ENCODE measurements at regions not wholly inside any gene's neighbourhood (a gene's known extent, or its start where the extent isn't known, plus 50 kb on each side); places are given as distances from the start of the nearest gene placed in this dataset.
A peak's percentile ranks its signal among the peaks of the same experiment; 100 is the strongest.

- DNase-seq (no peak), ATAC-seq (replicated peaks) (no peak)
- H3K36me3 Mint-ChIP-seq (ENCODE audit: insufficient read depth) = no peaks in the 10 kb centered on the region
- H3K4me3 Mint-ChIP-seq = no peak overlapping the region
- no peaks in the 10 kb centered on the region for H3K27me3 Mint-ChIP-seq
- H3K9me3 Mint-ChIP-seq = no peaks in the 10 kb centered on the region
- H3K27ac Mint-ChIP-seq = no peak overlapping the region
- H3K4me1 Mint-ChIP-seq (ENCODE audit: low read depth in 2 of 2) = peaks cover 0 to 3% of the 10 kb centered on the region in 2 donors
Observed at GRCh38 chr5:155897761-155898160, 429.2 kb upstream of the SGCD start.

GRCh38 chr5:155898284-155898683 is 428.7 kb upstream of the SGCD start:
- no peaks in the 10 kb centered on the region for H3K9me3 Mint-ChIP-seq
- no peak for DNase-seq
- H3K27ac Mint-ChIP-seq = no peak overlapping the region
- no peaks in the 10 kb centered on the region for H3K27me3 Mint-ChIP-seq
- no peaks in the 10 kb centered on the region for H3K36me3 Mint-ChIP-seq (ENCODE audit: insufficient read depth)
- H3K4me3 Mint-ChIP-seq = no peak overlapping the region
- no peak for ATAC-seq (replicated peaks)
- H3K4me1 Mint-ChIP-seq (ENCODE audit: low read depth in 2 of 2) = peaks cover 0 to 3% of the 10 kb centered on the region in 2 donors

- Mint-ChIP-seq H3K9me3 (no peaks in the 10 kb centered on the region), H3K27me3 (no peaks in the 10 kb centered on the region), H3K4me3 (no peak overlapping the region), H3K36me3 (ENCODE audit: insufficient read depth) (no peaks in the 10 kb centered on the region), H3K4me1 (ENCODE audit: low read depth in 2 of 2) (peaks cover 0 to 2% of the 10 kb centered on the region in 2 donors), H3K27ac (no peak overlapping the region)
- DNase-seq = no peak
- ATAC-seq (replicated peaks) = no peak
Observed at GRCh38 chr5:155903791-155904190, 423.2 kb upstream of the SGCD start.

GRCh38 chr5:155905364-155905763 is 421.6 kb upstream of the SGCD start:
- ATAC-seq (replicated peaks) (no peak), DNase-seq (no peak)
- H3K9me3 Mint-ChIP-seq = no peaks in the 10 kb centered on the region
- no peaks in the 10 kb centered on the region for H3K36me3 Mint-ChIP-seq (ENCODE audit: insufficient read depth)
- no peak overlapping the region for H3K27ac Mint-ChIP-seq
- H3K4me3 Mint-ChIP-seq = no peak overlapping the region
- no peaks in the 10 kb centered on the region for H3K27me3 Mint-ChIP-seq
- no peaks in the 10 kb centered on the region for H3K4me1 Mint-ChIP-seq (ENCODE audit: low read depth in 2 of 2)

GRCh38 chr5:155906046-155906445 is 420.9 kb upstream of the SGCD start:
- peaks cover 0 to under 1% of the 10 kb centered on the region in 2 donors for H3K27me3 Mint-ChIP-seq

GRCh38 chr5:155908543-155908942 is 418.4 kb upstream of the SGCD start:
- Mint-ChIP-seq H3K27ac (no peak overlapping the region), H3K27me3 (peaks cover 11 to 18% of the 10 kb centered on the region in 2 donors), H3K9me3 (no peaks in the 10 kb centered on the region), H3K36me3 (ENCODE audit: insufficient read depth) (no peaks in the 10 kb centered on the region), H3K4me1 (ENCODE audit: low read depth in 2 of 2) (no peaks in the 10 kb centered on the region), H3K4me3 (no peak overlapping the region)
- DNase-seq = no peak
- no peak for ATAC-seq (replicated peaks)

More at GRCh38 chr5:155906046-155906445, 420.9 kb upstream of the SGCD start:
- Mint-ChIP-seq H3K36me3 (ENCODE audit: insufficient read depth) (no peaks in the 10 kb centered on the region), H3K4me3 (no peak overlapping the region), H3K9me3 (no peaks in the 10 kb centered on the region), H3K27ac (no peak overlapping the region), H3K4me1 (ENCODE audit: low read depth in 2 of 2) (no peaks in the 10 kb centered on the region)
- DNase-seq = peak in 2 of 3 experiments; percentile 3 to 9
- ATAC-seq (replicated peaks) = no peak

GRCh38 chr5:155912291-155912690 is 414.7 kb upstream of the SGCD start:
- no peak overlapping the region for H3K4me3 Mint-ChIP-seq
- H3K9me3 Mint-ChIP-seq = no peaks in the 10 kb centered on the region
- ATAC-seq (replicated peaks) (no peak), DNase-seq (no peak)
- no peak overlapping the region for H3K27ac Mint-ChIP-seq
- H3K36me3 Mint-ChIP-seq (ENCODE audit: insufficient read depth) = no peaks in the 10 kb centered on the region
- H3K4me1 Mint-ChIP-seq (ENCODE audit: low read depth in 2 of 2) = no peaks in the 10 kb centered on the region
- H3K27me3 Mint-ChIP-seq = peaks cover 11 to 18% of the 10 kb centered on the region in 2 donors

GRCh38 chr5:155914766-155915165 is 412.2 kb upstream of the SGCD start:
- no peak for ATAC-seq (replicated peaks)
- DNase-seq = no peak
- Mint-ChIP-seq H3K9me3 (no peaks in the 10 kb centered on the region), H3K4me1 (ENCODE audit: low read depth in 2 of 2) (no peaks in the 10 kb centered on the region), H3K27ac (no peak overlapping the region), H3K4me3 (no peak overlapping the region), H3K36me3 (ENCODE audit: insufficient read depth) (no peaks in the 10 kb centered on the region), H3K27me3 (peaks cover 11 to 18% of the 10 kb centered on the region in 2 donors)

- no peaks in the 10 kb centered on the region for H3K9me3 Mint-ChIP-seq
- ATAC-seq (replicated peaks) (no peak), DNase-seq (no peak)
- H3K4me3 Mint-ChIP-seq = no peak overlapping the region
- no peak overlapping the region for H3K27ac Mint-ChIP-seq
- peaks cover 11 to 18% of the 10 kb centered on the region in 2 donors for H3K27me3 Mint-ChIP-seq
- H3K4me1 Mint-ChIP-seq (ENCODE audit: low read depth in 2 of 2) = no peaks in the 10 kb centered on the region
- no peaks in the 10 kb centered on the region for H3K36me3 Mint-ChIP-seq (ENCODE audit: insufficient read depth)
Observed at GRCh38 chr5:155915601-155916000, 411.4 kb upstream of the SGCD start.

GRCh38 chr5:155919126-155919525 is 407.8 kb upstream of the SGCD start:
- peaks cover 0 to 8% of the 10 kb centered on the region in 2 donors for H3K27me3 Mint-ChIP-seq
- H3K4me3 Mint-ChIP-seq = no peak overlapping the region
- ATAC-seq (replicated peaks) = no peak
- H3K27ac Mint-ChIP-seq = no peak overlapping the region
- peaks cover 2 to 4% of the 10 kb centered on the region in 2 donors for H3K4me1 Mint-ChIP-seq (ENCODE audit: low read depth in 2 of 2)
- no peak for DNase-seq
- no peaks in the 10 kb centered on the region for H3K9me3 Mint-ChIP-seq
- H3K36me3 Mint-ChIP-seq (ENCODE audit: insufficient read depth) = no peaks in the 10 kb centered on the region

- ATAC-seq (replicated peaks) (no peak), DNase-seq (no peak)
- Mint-ChIP-seq H3K36me3 (ENCODE audit: insufficient read depth) (no peaks in the 10 kb centered on the region), H3K27me3 (peaks cover 0 to 8% of the 10 kb centered on the region in 2 donors), H3K27ac (no peak overlapping the region), H3K9me3 (no peaks in the 10 kb centered on the region), H3K4me1 (ENCODE audit: low read depth in 2 of 2) (peaks cover 2 to 4% of the 10 kb centered on the region in 2 donors), H3K4me3 (no peak overlapping the region)
Observed at GRCh38 chr5:155919725-155920124, 407.2 kb upstream of the SGCD start.

- Mint-ChIP-seq H3K27me3 (peaks cover 0 to 8% of the 10 kb centered on the region in 2 donors), H3K27ac (no peak overlapping the region), H3K4me1 (ENCODE audit: low read depth in 2 of 2) (peaks cover 2 to 4% of the 10 kb centered on the region in 2 donors), H3K4me3 (no peak overlapping the region), H3K9me3 (no peaks in the 10 kb centered on the region), H3K36me3 (ENCODE audit: insufficient read depth) (no peaks in the 10 kb centered on the region)
- DNase-seq = no peak
- no peak for ATAC-seq (replicated peaks)
Observed at GRCh38 chr5:155921621-155922020, 405.3 kb upstream of the SGCD start.

- Mint-ChIP-seq H3K27ac (no peak overlapping the region), H3K36me3 (ENCODE audit: insufficient read depth) (no peaks in the 10 kb centered on the region), H3K4me1 (ENCODE audit: low read depth in 2 of 2) (peaks cover 2 to 4% of the 10 kb centered on the region in 2 donors), H3K9me3 (no peaks in the 10 kb centered on the region), H3K4me3 (no peak overlapping the region), H3K27me3 (peaks cover 0 to 8% of the 10 kb centered on the region in 2 donors)
- DNase-seq (no peak), ATAC-seq (replicated peaks) (no peak)
Observed at GRCh38 chr5:155923784-155924183, 403.2 kb upstream of the SGCD start.

- no peaks in the 10 kb centered on the region for H3K36me3 Mint-ChIP-seq (ENCODE audit: insufficient read depth)
- no peak overlapping the region for H3K27ac Mint-ChIP-seq
- peaks cover 2 to 4% of the 10 kb centered on the region in 2 donors for H3K4me1 Mint-ChIP-seq (ENCODE audit: low read depth in 2 of 2)
- H3K27me3 Mint-ChIP-seq = peaks cover 0 to 11% of the 10 kb centered on the region in 2 donors
- no peaks in the 10 kb centered on the region for H3K9me3 Mint-ChIP-seq
- DNase-seq = no peak
- H3K4me3 Mint-ChIP-seq = no peak overlapping the region
- ATAC-seq (replicated peaks) = no peak
Observed at GRCh38 chr5:155926031-155926430, 400.9 kb upstream of the SGCD start.

GRCh38 chr5:155926766-155927165 is 400.2 kb upstream of the SGCD start:
- Mint-ChIP-seq H3K4me1 (ENCODE audit: low read depth in 2 of 2) (peaks cover 0 to 2% of the 10 kb centered on the region in 2 donors), H3K27ac (no peak overlapping the region), H3K27me3 (peaks cover 0 to 6% of the 10 kb centered on the region in 2 donors), H3K4me3 (no peak overlapping the region), H3K36me3 (ENCODE audit: insufficient read depth) (no peaks in the 10 kb centered on the region), H3K9me3 (no peaks in the 10 kb centered on the region)
- DNase-seq (no peak), ATAC-seq (replicated peaks) (no peak)
